ENCODE measurements at regions not wholly inside any gene's neighbourhood (a gene's known extent, or its start where the extent isn't known, plus 50 kb on each side); places are given as distances from the start of the nearest gene placed in this dataset.

GRCh38 chr9:134540276-134541096, 101.1 kb upstream of the COL5A1 start:
- no peak for DNase-seq (ENCODE audit: extremely low read depth in 1 of 4, low spot score in 3 of 4)
- WGBS (ENCODE audit: insufficient coverage, low coverage, missing lambda C conversion rate) = 4% methylated on average over 19 of the region's 19 CpGs
- BruUV-seq (replicated peaks) = no TSS peak

More at GRCh38 chr9:134540276-134541096, 101.1 kb upstream of the COL5A1 start:
- Histone ChIP-seq H3K9me3 (replicated peaks; ENCODE audit: control insufficient read depth, insufficient read depth, low read depth, low read length) (no peaks in the 10 kb centered on the region), H3K4me1 (replicated peaks in 1 of 2; ENCODE audit: control insufficient read depth in 2 of 2, insufficient read depth in 2 of 2, low read length in 2 of 2) (no peaks in the 10 kb centered on the region), H3K4me2 (ENCODE audit: insufficient read depth, low read length) (no peak overlapping the region), H3K9ac (ENCODE audit: insufficient read depth in 1 of 2, low read depth in 2 of 2, low read length in 2 of 2) (no peak overlapping the region), H3K4me3 (no peak overlapping the region), H3K27me3 (ENCODE audit: control insufficient read depth in 2 of 2, insufficient read depth in 2 of 2, low read length in 2 of 2) (peaks cover 46 to 86% of the 10 kb centered on the region in 2 experiments), H4K20me1 (replicated peaks; ENCODE audit: control insufficient read depth, insufficient read depth, low read length) (peaks cover 7% of the 10 kb centered on the region; the same call in 1 of the 2 replicates), H3K36me3 (ENCODE audit: control insufficient read depth, insufficient read depth, low read length) (no peaks in the 10 kb centered on the region), H3K27ac (ENCODE audit: extremely low read depth, low read depth, low read length) (no peak overlapping the region), H2AFZ (ENCODE audit: low read depth, low read length) (no peak overlapping the region), H3K9me1 (ENCODE audit: control insufficient read depth, insufficient read depth, low read length) (no peaks in the 10 kb centered on the region), H3K79me2 (ENCODE audit: control insufficient read depth, insufficient read depth, low read length) (no peaks in the 10 kb centered on the region)
- intact Hi-C loops (cut with micrococcal nuclease) (no loop called here), in situ Hi-C loops (cut with MboI) (no loop called here)
- ATAC-seq (no peak), FAIRE-seq (no peak)
- CTCF ChIA-PET (ENCODE audit: low intra/inter-chr PET ratio) = no interaction called here
- POLR2A ChIA-PET = no interaction called here
- TF ChIP-seq TAF9B (IDR thresholded peaks at IDR 0.05; ENCODE audit: partially characterized antibody) (no peak), BRD4 (IDR thresholded peaks at IDR 0.05) (no peak), RBBP5 (IDR thresholded peaks at IDR 0.05; ENCODE audit: borderline replicate concordance, insufficient read depth, low read length, poor library complexity, severe bottlenecking) (no peak), NCOA1 (IDR thresholded peaks at IDR 0.05; ENCODE audit: low read depth) (no peak), HDAC1 (IDR thresholded peaks at IDR 0.05) (no peak), PPARD (CRISPR knock-in tag; IDR thresholded peaks at IDR 0.05) (no peak), L3MBTL2 (IDR thresholded peaks at IDR 0.05) (no peak), SP2 (IDR thresholded peaks at IDR 0.05; ENCODE audit: extremely low read depth, low read depth, low read length, poor library complexity, severe bottlenecking) (no peak), ZBTB33 (CRISPR knock-in tag; IDR thresholded peaks at IDR 0.05) (no peak), HNRNPLL (IDR thresholded peaks at IDR 0.05; ENCODE audit: low read depth, low read length, poor library complexity, severe bottlenecking) (no peak), ZNF12 (CRISPR knock-in tag; IDR thresholded peaks at IDR 0.05) (no peak), POLR2H (tag; IDR thresholded peaks at IDR 0.05; ENCODE audit: low read depth) (no peak), ZNF444 (CRISPR knock-in tag; IDR thresholded peaks at IDR 0.05) (no peak)
